ENCODE measurements at regions not wholly inside any gene's neighbourhood (a gene's known extent, or its start where the extent isn't known, plus 50 kb on each side); places are given as distances from the start of the nearest gene placed in this dataset.

DNA sequence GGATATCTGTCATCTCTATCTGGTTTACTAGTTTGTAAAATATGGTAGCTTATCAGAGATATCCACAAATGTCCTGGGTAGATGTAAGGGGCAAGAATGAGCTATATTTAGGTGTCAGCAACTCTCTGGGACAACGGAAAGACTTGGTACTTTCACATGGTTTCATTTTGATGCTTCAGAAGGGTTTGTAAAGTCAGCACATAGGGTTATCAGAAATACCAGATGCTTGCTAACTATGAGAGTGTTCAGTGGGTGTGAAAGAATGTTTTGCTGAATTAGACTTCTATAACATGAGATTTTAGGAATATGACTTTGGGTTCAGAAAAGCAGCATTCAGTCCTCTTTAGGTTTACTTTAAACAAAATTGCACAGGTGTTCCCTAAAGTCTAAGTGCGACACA lies 466.5 kb upstream of the PDZRN3 start:
- Histone ChIP-seq H3K27ac (ENCODE audit: low read depth, low read length) (no peak overlapping the region), H3K4me1 (ENCODE audit: insufficient read depth, low read length) (no peaks in the 10 kb centered on the region), H3K4me3 (ENCODE audit: insufficient read depth, low read length) (no peak overlapping the region), H2AFZ (ENCODE audit: low read length) (no peak overlapping the region), H3K9me3 (ENCODE audit: low read depth, low read length) (no peaks in the 10 kb centered on the region), H3K79me2 (ENCODE audit: insufficient read depth, low read length) (no peaks in the 10 kb centered on the region), H3K36me3 (ENCODE audit: insufficient read depth, low read length) (no peaks in the 10 kb centered on the region), H3K4me2 (ENCODE audit: insufficient read depth, low read length) (no peak overlapping the region), H4K20me1 (ENCODE audit: insufficient read depth, low read length) (no peaks in the 10 kb centered on the region), H3K27me3 (ENCODE audit: insufficient read depth, low read length) (no peaks in the 10 kb centered on the region)
- TF ChIP-seq, protein P1, sequence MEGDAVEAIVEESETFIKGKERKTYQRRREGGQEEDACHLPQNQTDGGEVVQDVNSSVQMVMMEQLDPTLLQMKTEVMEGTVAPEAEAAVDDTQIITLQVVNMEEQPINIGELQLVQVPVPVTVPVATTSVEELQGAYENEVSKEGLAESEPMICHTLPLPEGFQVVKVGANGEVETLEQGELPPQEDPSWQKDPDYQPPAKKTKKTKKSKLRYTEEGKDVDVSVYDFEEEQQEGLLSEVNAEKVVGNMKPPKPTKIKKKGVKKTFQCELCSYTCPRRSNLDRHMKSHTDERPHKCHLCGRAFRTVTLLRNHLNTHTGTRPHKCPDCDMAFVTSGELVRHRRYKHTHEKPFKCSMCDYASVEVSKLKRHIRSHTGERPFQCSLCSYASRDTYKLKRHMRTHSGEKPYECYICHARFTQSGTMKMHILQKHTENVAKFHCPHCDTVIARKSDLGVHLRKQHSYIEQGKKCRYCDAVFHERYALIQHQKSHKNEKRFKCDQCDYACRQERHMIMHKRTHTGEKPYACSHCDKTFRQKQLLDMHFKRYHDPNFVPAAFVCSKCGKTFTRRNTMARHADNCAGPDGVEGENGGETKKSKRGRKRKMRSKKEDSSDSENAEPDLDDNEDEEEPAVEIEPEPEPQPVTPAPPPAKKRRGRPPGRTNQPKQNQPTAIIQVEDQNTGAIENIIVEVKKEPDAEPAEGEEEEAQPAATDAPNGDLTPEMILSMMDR (IDR thresholded peaks at IDR 0.05; ENCODE audit: extremely low read depth, low read depth, low read length), result no peak
- no peak for DNase-seq (ENCODE audit: insufficient read length, low spot score, missing footprints)

DNA sequence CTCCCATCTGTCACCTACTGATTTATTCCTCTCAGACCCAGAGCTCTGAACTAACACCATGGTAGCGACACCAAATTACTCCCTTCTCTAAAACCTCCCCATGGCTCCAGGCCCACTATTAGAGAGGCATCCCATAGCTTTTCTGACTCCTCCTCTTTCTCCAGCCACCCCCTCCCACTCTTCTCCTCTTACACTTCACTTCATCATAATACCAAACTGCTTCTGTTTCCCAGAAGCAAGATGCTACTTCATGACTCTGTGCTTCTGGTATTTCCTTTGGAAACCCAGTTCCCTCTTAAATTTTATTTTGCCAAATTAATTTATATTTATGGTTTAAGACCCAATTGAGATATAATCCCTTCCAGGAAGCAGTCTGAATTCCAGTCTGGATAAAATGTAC lies 465.1 kb upstream of the PDZRN3 start:
- Histone ChIP-seq H3K27me3 (ENCODE audit: insufficient read depth, low read length) (no peaks in the 10 kb centered on the region), H3K36me3 (ENCODE audit: insufficient read depth, low read length) (no peaks in the 10 kb centered on the region), H3K9me3 (ENCODE audit: low read depth, low read length) (no peaks in the 10 kb centered on the region), H3K4me1 (ENCODE audit: insufficient read depth, low read length) (no peaks in the 10 kb centered on the region), H3K79me2 (ENCODE audit: insufficient read depth, low read length) (no peaks in the 10 kb centered on the region), H3K27ac (ENCODE audit: low read depth, low read length) (no peak overlapping the region), H4K20me1 (ENCODE audit: insufficient read depth, low read length) (no peaks in the 10 kb centered on the region), H3K4me3 (ENCODE audit: insufficient read depth, low read length) (no peak overlapping the region), H3K4me2 (ENCODE audit: insufficient read depth, low read length) (no peak overlapping the region), H2AFZ (ENCODE audit: low read length) (no peak overlapping the region)
- no peak for DNase-seq (ENCODE audit: insufficient read length, low spot score, missing footprints)
- TF ChIP-seq, protein P1 (IDR thresholded peaks at IDR 0.05; ENCODE audit: extremely low read depth, low read depth, low read length), result no peak

DNA sequence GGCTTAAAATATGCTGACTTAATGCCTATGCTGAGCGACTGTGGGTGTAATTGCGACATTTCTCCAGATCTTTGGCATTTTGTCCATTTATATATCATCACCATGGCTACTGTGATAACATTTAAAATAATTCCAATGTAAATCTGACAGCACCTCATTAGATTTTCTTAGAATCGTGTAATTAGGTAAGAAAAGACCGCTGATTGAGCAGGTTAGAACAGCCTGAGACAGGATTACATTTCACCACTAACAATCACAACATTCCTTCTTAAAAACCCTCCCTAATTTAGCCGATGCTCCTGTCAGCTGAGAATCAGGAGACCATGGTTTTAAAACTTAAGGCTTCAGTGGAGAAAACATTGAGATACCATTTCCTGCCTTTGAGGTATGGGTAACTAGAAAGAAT lies 455.3 kb upstream of the PDZRN3 start:
- Histone ChIP-seq H3K27ac (ENCODE audit: low read depth, low read length) (no peak overlapping the region), H3K36me3 (ENCODE audit: insufficient read depth, low read length) (no peaks in the 10 kb centered on the region), H3K4me1 (ENCODE audit: insufficient read depth, low read length) (no peaks in the 10 kb centered on the region), H3K4me2 (ENCODE audit: insufficient read depth, low read length) (no peak overlapping the region), H2AFZ (ENCODE audit: low read length) (no peak overlapping the region), H3K79me2 (ENCODE audit: insufficient read depth, low read length) (no peaks in the 10 kb centered on the region), H3K27me3 (ENCODE audit: insufficient read depth, low read length) (no peaks in the 10 kb centered on the region), H3K4me3 (ENCODE audit: insufficient read depth, low read length) (no peak overlapping the region), H3K9me3 (ENCODE audit: low read depth, low read length) (no peaks in the 10 kb centered on the region), H4K20me1 (ENCODE audit: insufficient read depth, low read length) (no peaks in the 10 kb centered on the region)
- TF ChIP-seq, protein P1 (IDR thresholded peaks at IDR 0.05; ENCODE audit: extremely low read depth, low read depth, low read length), result no peak
- no peak for DNase-seq (ENCODE audit: insufficient read length, low spot score, missing footprints)

DNA sequence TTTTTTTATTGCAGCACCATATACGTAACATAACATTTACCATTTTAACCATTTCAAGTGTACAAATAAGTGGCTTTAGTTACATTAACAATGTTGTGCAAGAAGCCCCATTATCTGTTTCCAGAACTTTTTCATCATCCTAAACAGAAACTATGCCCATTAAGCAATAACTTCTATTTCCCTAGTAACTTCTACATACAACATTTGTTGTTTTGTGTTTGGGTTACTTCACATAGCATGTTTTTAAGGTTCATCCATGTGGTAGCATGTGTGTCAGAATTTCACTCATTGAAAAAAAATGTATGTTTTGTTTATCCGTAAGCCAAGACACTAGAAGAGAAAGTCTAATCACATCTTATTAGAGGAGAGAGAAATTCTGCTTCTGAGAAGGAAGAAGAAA lies 450.5 kb upstream of the PDZRN3 start:
- Histone ChIP-seq H3K27ac (ENCODE audit: low read depth, low read length) (no peak overlapping the region), H3K79me2 (ENCODE audit: insufficient read depth, low read length) (no peaks in the 10 kb centered on the region), H3K9me3 (ENCODE audit: low read depth, low read length) (no peaks in the 10 kb centered on the region), H3K27me3 (ENCODE audit: insufficient read depth, low read length) (no peaks in the 10 kb centered on the region), H3K4me3 (ENCODE audit: insufficient read depth, low read length) (no peak overlapping the region), H2AFZ (ENCODE audit: low read length) (no peak overlapping the region), H4K20me1 (ENCODE audit: insufficient read depth, low read length) (no peaks in the 10 kb centered on the region), H3K4me2 (ENCODE audit: insufficient read depth, low read length) (no peak overlapping the region), H3K36me3 (ENCODE audit: insufficient read depth, low read length) (no peaks in the 10 kb centered on the region), H3K4me1 (ENCODE audit: insufficient read depth, low read length) (no peaks in the 10 kb centered on the region)
- no peak for DNase-seq (ENCODE audit: insufficient read length, low spot score, missing footprints)
- TF ChIP-seq, protein P1 (IDR thresholded peaks at IDR 0.05; ENCODE audit: extremely low read depth, low read depth, low read length), result no peak

Data from osteoblast (primary cell).